ENCODE measurements at regions not wholly inside any gene's neighbourhood (a gene's known extent, or its start where the extent isn't known, plus 50 kb on each side); places are given as distances from the start of the nearest gene placed in this dataset.

GRCh38 chr17:71464241-71464640 is 656.6 kb upstream of the SOX9 start:
- TF ChIP-seq CTCF (IDR thresholded peaks at IDR 0.05) (no peak), EP300 (IDR thresholded peaks at IDR 0.05) (no peak), POLR2A (IDR thresholded peaks at IDR 0.05) (no peak), POLR2AphosphoS5 (IDR thresholded peaks at IDR 0.05) (no peak)

Measured in stomach (tissue), 4 donors.